CD8-positive, alpha-beta memory T cell (primary cell): ENCODE measurements at regions not wholly inside any gene's neighbourhood (a gene's known extent, or its start where the extent isn't known, plus 50 kb on each side); places are given as distances from the start of the nearest gene placed in this dataset.

Experiments used
- CTCF ChIA-PET: fragments of 350-600 bp; sonication (Branson Sonifier 250); formaldehyde crosslinking; loops from one replicate; lab custom pipeline; 2021; ENCODE audit warnings: antibody characterized with exemption; lab: Charles Lee
- POLR2A ChIA-PET: fragments of 350-600 bp; sonication (Branson Sonifier 250); formaldehyde crosslinking; loops from one replicate; lab custom pipeline; 2021; ENCODE audit warnings: antibody characterized with exemption; lab: Charles Lee
- DNase-seq, 5 donors: peaks; one replicate each; pipeline versions ENCODE4 v3.0.0 to v3.0.0-alpha.2; 2020 to 2022; ENCODE audit warnings: mixed read lengths in 1 of 5
- H3K27ac ChIP-seq: one replicate; pipeline ENCODE4 v1.7.0; 2013; ENCODE audit warnings: low read depth, mild to moderate bottlenecking, low read length, moderate library complexity
- H3K27me3 ChIP-seq: 2 replicates; pipeline ENCODE4 v1.7.0; 2013; ENCODE audit warnings: low read length, mild to moderate bottlenecking; ENCODE audit not compliant: insufficient read depth, poor library complexity, severe bottlenecking
- H3K36me3 ChIP-seq: 2 replicates; pipeline ENCODE4 v1.7.0; 2013; ENCODE audit warnings: mild to moderate bottlenecking, low read length, moderate library complexity; ENCODE audit not compliant: insufficient read depth
- H3K4me1 ChIP-seq: 2 replicates; pipeline ENCODE4 v1.7.0; 2013; ENCODE audit warnings: mild to moderate bottlenecking, low read length, moderate library complexity; ENCODE audit not compliant: insufficient read depth
- H3K4me3 ChIP-seq: 2 replicates; pipeline ENCODE4 v1.7.0; 2013; ENCODE audit warnings: mild to moderate bottlenecking, low read length
- H3K9me3 ChIP-seq: 2 replicates; pipeline ENCODE4 v1.7.0; 2013; ENCODE audit warnings: mild to moderate bottlenecking, low read length
- H3K27ac Mint-ChIP-seq, 8 donors: one replicate each; pipeline ENCODE4 v1.8.0; 2020 to 2021; ENCODE audit warnings: mixed read lengths in 8 of 8, mild to moderate bottlenecking in 6 of 8, inconsistent platforms in 3 of 8, moderate library complexity in 3 of 8
- H3K27me3 Mint-ChIP-seq, 2 donors: one replicate each; pipeline ENCODE4 v1.8.0; 2020 to 2021; ENCODE audit warnings: mixed read lengths in 2 of 2, mild to moderate bottlenecking in 1 of 2, moderate library complexity in 1 of 2
- H3K36me3 Mint-ChIP-seq, 3 donors: one replicate each; pipeline ENCODE4 v1.8.0; 2020 to 2021; ENCODE audit warnings: mixed read lengths in 3 of 3, inconsistent platforms in 1 of 3, mild to moderate bottlenecking in 1 of 3
- H3K4me1 Mint-ChIP-seq, 3 donors: one replicate each; pipeline ENCODE4 v1.8.0; 2020 to 2021; ENCODE audit warnings: mixed read lengths in 3 of 3, inconsistent platforms in 1 of 3, mild to moderate bottlenecking in 1 of 3
- H3K4me3 Mint-ChIP-seq, 7 donors: one replicate each; pipeline ENCODE4 v1.8.0; 2020 to 2021; ENCODE audit warnings: mixed read lengths in 7 of 7, mild to moderate bottlenecking in 6 of 7, moderate library complexity in 4 of 7, inconsistent platforms in 2 of 7
- H3K9me3 Mint-ChIP-seq, 5 donors: one replicate each; pipeline ENCODE4 v1.8.0; 2020 to 2022; ENCODE audit warnings: mixed read lengths in 5 of 5, mild to moderate bottlenecking in 3 of 5, moderate library complexity in 2 of 5, inconsistent platforms in 1 of 5

GRCh38 chr2:145757503-145758246 lies 1237.8 kb upstream of the ZEB2 start:
- H3K4me3 ChIP-seq: no peak overlapping the region
- no peaks in the 10 kb centered on the region for H3K27me3 Mint-ChIP-seq
- H3K27ac ChIP-seq: no peak overlapping the region
- H3K4me3 Mint-ChIP-seq: no peak overlapping the region
- no peaks in the 10 kb centered on the region for H3K36me3 ChIP-seq
- H3K9me3 Mint-ChIP-seq: no peaks in the 10 kb centered on the region
- no peak overlapping the region for H3K27ac Mint-ChIP-seq
- ChIA-PET CTCF (interaction anchor here (0.6 kb wide), 1 partner anchor 1238 kb away, joined by 3 read pairs; no protein-coding TSS in a partner anchor), POLR2A (no interaction called here)
- no peaks in the 10 kb centered on the region for H3K36me3 Mint-ChIP-seq
- H3K4me1 Mint-ChIP-seq: no peaks in the 10 kb centered on the region
- no peaks in the 10 kb centered on the region for H3K27me3 ChIP-seq
- no peaks in the 10 kb centered on the region for H3K4me1 ChIP-seq
- DNase-seq: no peak
- no peaks in the 10 kb centered on the region for H3K9me3 ChIP-seq

- Mint-ChIP-seq H3K27ac (peak overlapping the region in 1 of 8 donors; percentile 36), H3K9me3 (no peaks in the 10 kb centered on the region), H3K27me3 (no peaks in the 10 kb centered on the region), H3K36me3 (no peaks in the 10 kb centered on the region), H3K4me1 (no peaks in the 10 kb centered on the region), H3K4me3 (no peak overlapping the region)
- POLR2A ChIA-PET: interaction anchor here (0.6 kb wide), 1 partner anchor 202 kb away, joined by 3 read pairs; no protein-coding TSS in a partner anchor
- no peak overlapping the region for H3K27ac ChIP-seq
- no peaks in the 10 kb centered on the region for H3K4me1 ChIP-seq
- H3K27me3 ChIP-seq: no peaks in the 10 kb centered on the region
- no peak for DNase-seq
- H3K4me3 ChIP-seq: no peak overlapping the region
- H3K9me3 ChIP-seq: no peaks in the 10 kb centered on the region
- no peaks in the 10 kb centered on the region for H3K36me3 ChIP-seq
- CTCF ChIA-PET: no interaction called here
These were observed 1235.3 kb upstream of the ZEB2 start for GRCh38 chr2:145755019-145755837.

GRCh38 chr2:145753966-145754365 lies 1234.0 kb upstream of the ZEB2 start:
- Histone ChIP-seq H3K4me1 (no peaks in the 10 kb centered on the region), H3K27me3 (no peaks in the 10 kb centered on the region), H3K9me3 (no peaks in the 10 kb centered on the region), H3K4me3 (no peak overlapping the region), H3K27ac (no peak overlapping the region), H3K36me3 (no peaks in the 10 kb centered on the region)
- no peaks in the 10 kb centered on the region for H3K36me3 Mint-ChIP-seq
- no peaks in the 10 kb centered on the region for H3K4me1 Mint-ChIP-seq
- ChIA-PET CTCF (no interaction called here), POLR2A (no interaction called here)
- no peak overlapping the region for H3K27ac Mint-ChIP-seq
- no peak overlapping the region for H3K4me3 Mint-ChIP-seq
- no peaks in the 10 kb centered on the region for H3K9me3 Mint-ChIP-seq
- no peaks in the 10 kb centered on the region for H3K27me3 Mint-ChIP-seq
- DNase-seq: no peak

GRCh38 chr2:145753041-145753608 lies 1233.2 kb upstream of the ZEB2 start:
- ChIA-PET CTCF (no interaction called here), POLR2A (no interaction called here)
- Histone ChIP-seq H3K9me3 (no peaks in the 10 kb centered on the region), H3K27me3 (no peaks in the 10 kb centered on the region), H3K27ac (no peak overlapping the region), H3K4me1 (no peaks in the 10 kb centered on the region), H3K36me3 (no peaks in the 10 kb centered on the region), H3K4me3 (no peak overlapping the region)
- H3K9me3 Mint-ChIP-seq: no peaks in the 10 kb centered on the region
- H3K27ac Mint-ChIP-seq: no peak overlapping the region
- H3K4me1 Mint-ChIP-seq: no peaks in the 10 kb centered on the region
- DNase-seq: no peak
- H3K36me3 Mint-ChIP-seq: no peaks in the 10 kb centered on the region
- no peak overlapping the region for H3K4me3 Mint-ChIP-seq
- no peaks in the 10 kb centered on the region for H3K27me3 Mint-ChIP-seq

GRCh38 chr2:145752091-145752806 lies 1232.3 kb upstream of the ZEB2 start:
- Mint-ChIP-seq H3K27me3 (no peaks in the 10 kb centered on the region), H3K4me1 (no peaks in the 10 kb centered on the region), H3K36me3 (no peaks in the 10 kb centered on the region), H3K9me3 (no peaks in the 10 kb centered on the region), H3K27ac (no peak overlapping the region), H3K4me3 (no peak overlapping the region)
- no peak for DNase-seq
- Histone ChIP-seq H3K9me3 (no peaks in the 10 kb centered on the region), H3K4me3 (no peak overlapping the region), H3K4me1 (no peaks in the 10 kb centered on the region), H3K36me3 (no peaks in the 10 kb centered on the region), H3K27ac (no peak overlapping the region), H3K27me3 (no peaks in the 10 kb centered on the region)
- ChIA-PET CTCF (no interaction called here), POLR2A (no interaction called here)

GRCh38 chr2:145751629-145752028 lies 1231.7 kb upstream of the ZEB2 start:
- Histone ChIP-seq H3K4me3 (no peak overlapping the region), H3K4me1 (no peaks in the 10 kb centered on the region), H3K9me3 (no peaks in the 10 kb centered on the region), H3K27ac (no peak overlapping the region), H3K27me3 (no peaks in the 10 kb centered on the region), H3K36me3 (no peaks in the 10 kb centered on the region)
- ChIA-PET CTCF (no interaction called here), POLR2A (no interaction called here)
- H3K27me3 Mint-ChIP-seq: no peaks in the 10 kb centered on the region
- no peak overlapping the region for H3K27ac Mint-ChIP-seq
- no peaks in the 10 kb centered on the region for H3K9me3 Mint-ChIP-seq
- DNase-seq: no peak
- no peak overlapping the region for H3K4me3 Mint-ChIP-seq
- no peaks in the 10 kb centered on the region for H3K36me3 Mint-ChIP-seq
- no peaks in the 10 kb centered on the region for H3K4me1 Mint-ChIP-seq

- Mint-ChIP-seq H3K4me3 (no peak overlapping the region), H3K27ac (no peak overlapping the region), H3K4me1 (no peaks in the 10 kb centered on the region), H3K27me3 (no peaks in the 10 kb centered on the region), H3K9me3 (peaks cover 0 to 2% (median 0%) of the 10 kb centered on the region in 5 donors), H3K36me3 (no peaks in the 10 kb centered on the region)
- Histone ChIP-seq H3K4me1 (no peaks in the 10 kb centered on the region), H3K9me3 (no peaks in the 10 kb centered on the region), H3K4me3 (no peak overlapping the region), H3K27me3 (no peaks in the 10 kb centered on the region), H3K27ac (no peak overlapping the region), H3K36me3 (no peaks in the 10 kb centered on the region)
- no peak for DNase-seq
- ChIA-PET CTCF (no interaction called here), POLR2A (no interaction called here)
These were observed 1231.2 kb upstream of the ZEB2 start for GRCh38 chr2:145751155-145751554.

GRCh38 chr2:145750612-145751011 lies 1230.7 kb upstream of the ZEB2 start:
- H3K36me3 ChIP-seq: no peaks in the 10 kb centered on the region
- no peak overlapping the region for H3K27ac ChIP-seq
- no peak overlapping the region for H3K4me3 ChIP-seq
- Mint-ChIP-seq H3K27me3 (no peaks in the 10 kb centered on the region), H3K4me1 (no peaks in the 10 kb centered on the region), H3K27ac (no peak overlapping the region), H3K36me3 (no peaks in the 10 kb centered on the region), H3K4me3 (no peak overlapping the region), H3K9me3 (peaks cover 0 to 2% (median 0%) of the 10 kb centered on the region in 5 donors)
- no peaks in the 10 kb centered on the region for H3K9me3 ChIP-seq
- no peaks in the 10 kb centered on the region for H3K27me3 ChIP-seq
- no peak for DNase-seq
- ChIA-PET CTCF (no interaction called here), POLR2A (no interaction called here)
- no peaks in the 10 kb centered on the region for H3K4me1 ChIP-seq
